SU-DHL-6 (cell line): ENCODE measurements at regions not wholly inside any gene's neighbourhood (a gene's known extent, or its start where the extent isn't known, plus 50 kb on each side); places are given as distances from the start of the nearest gene placed in this dataset.
"Not testable (repeated sequence)": the region's sequence is repeated elsewhere in the genome, so short reads cannot be mapped to it uniquely, and the experiment has no call there.

Experiments
- H2AFZ ChIP-seq: fragments of 200-600 bp; sonication (generic); 2 replicates; pipeline ENCODE4 v1.6.1; 2014; ENCODE audit warnings: low read depth, mild to moderate bottlenecking, moderate library complexity, mixed read lengths, antibody characterized with exemption, low read length; ENCODE audit not compliant: severe bottlenecking
- H3F3A ChIP-seq: fragments of 200-600 bp; shearing (Covaris generic); 2 replicates; pipeline ENCODE4 v1.6.0; 2016; ENCODE audit warnings: antibody characterized with exemption, mild to moderate bottlenecking; ENCODE audit not compliant: insufficient read depth
- H3K27ac ChIP-seq: fragments of 200-600 bp; sonication (generic); 2 replicates; pipeline ENCODE4 v1.5.1; 2016; ENCODE audit warnings: low read depth, mild to moderate bottlenecking, low read length, moderate library complexity, mixed read lengths
- H3K27me3 ChIP-seq: fragments of 200-600 bp; sonication (generic), shearing (Covaris generic); 2 replicates; pipeline ENCODE4 v1.6.0; 2014; ENCODE audit warnings: mild to moderate bottlenecking, low read length
- H3K36me3 ChIP-seq: fragments of 200-600 bp; sonication (generic); 2 replicates; pipeline ENCODE4 v1.6.1; 2014; ENCODE audit warnings: mild to moderate bottlenecking, low read length, mixed read lengths
- H3K4me2 ChIP-seq: fragments of 300-600, 200-600 bp; shearing (Covaris generic), sonication (generic); 2 replicates; pipeline ENCODE4 v1.6.0; 2014; ENCODE audit warnings: low read length, low read depth, mild to moderate bottlenecking; ENCODE audit not compliant: poor library complexity, severe bottlenecking
- H3K4me3 ChIP-seq: fragments of 200-600 bp; sonication (generic); 2 replicates; pipeline ENCODE4 v1.5.1; 2014; ENCODE audit warnings: antibody characterized with exemption, low read length, mild to moderate bottlenecking, mixed read lengths; ENCODE audit not compliant: insufficient read depth, poor library complexity, severe bottlenecking
- H3K79me2 ChIP-seq: fragments of 200-600 bp; sonication (generic); 2 replicates; pipeline ENCODE4 v1.6.1; 2014; ENCODE audit warnings: mild to moderate bottlenecking, low read length, moderate library complexity; ENCODE audit not compliant: insufficient read depth
- H3K9ac ChIP-seq: fragments of 200-600 bp; sonication (generic); 2 replicates; pipeline ENCODE4 v1.7.0; 2014; ENCODE audit warnings: mild to moderate bottlenecking, low read length
- H3K9me2 ChIP-seq: fragments of 200-600 bp; sonication (generic); replicated peaks from 2 replicates; pipeline ENCODE4 v1.6.1; 2014; ENCODE audit warnings: low read length; ENCODE audit not compliant: insufficient read depth
- H3K9me3 ChIP-seq: fragments of 200-600 bp; sonication (generic); 2 replicates; pipeline ENCODE4 v1.6.1; 2014; ENCODE audit warnings: low read length, mixed read lengths; ENCODE audit not compliant: insufficient read depth
- H4K20me1 ChIP-seq: fragments of 200-600 bp; sonication (generic); 2 replicates; pipeline ENCODE4 v1.6.1; 2014; ENCODE audit warnings: low read depth, mild to moderate bottlenecking, antibody characterized with exemption, low read length, moderate library complexity, mixed read lengths
- CTCF ChIP-seq: fragments of 200-600 bp; sonication (generic); IDR thresholded peaks from one replicate; pipeline ENCODE4 v1.5.1; 2017; ENCODE audit warnings: antibody characterized with exemption, mild to moderate bottlenecking, low read length, moderate library complexity; ENCODE audit not compliant: insufficient read depth, poor library complexity, severe bottlenecking
- EZH2phosphoT487 ChIP-seq: fragments of 200-600 bp; sonication (generic), shearing (Covaris generic); conservative IDR thresholded peaks from 2 replicates; pipeline ENCODE4 v1.6.1; 2018; ENCODE audit warnings: mild to moderate bottlenecking, antibody characterized with exemption, low read length, moderate library complexity, mixed read lengths

- no peaks in the 10 kb centered on the region for H3K79me2 ChIP-seq
- H3K4me2 ChIP-seq: no peak overlapping the region
- H4K20me1 ChIP-seq: no peaks in the 10 kb centered on the region
- H3K36me3 ChIP-seq: no peaks in the 10 kb centered on the region
- no peaks in the 10 kb centered on the region for H3K9me3 ChIP-seq
- H3K27ac ChIP-seq: no peak overlapping the region
- H3K27me3 ChIP-seq: no peaks in the 10 kb centered on the region
- H2AFZ ChIP-seq: no peak overlapping the region
- no peak overlapping the region for H3K4me3 ChIP-seq
- no peaks in the 10 kb centered on the region for H3K9me2 ChIP-seq
- H3K9ac ChIP-seq: no peak overlapping the region
- H3F3A ChIP-seq: no peaks in the 10 kb centered on the region
- TF ChIP-seq CTCF (no peak), EZH2phosphoT487 (no peak)
These were observed 222.6 kb upstream of the PPP1R3A start for GRCh38 chr7:114141415-114141814.

GRCh38 chr7:114140561-114140960, 221.8 kb upstream of the PPP1R3A start:
- Histone ChIP-seq H4K20me1 (no peaks in the 10 kb centered on the region), H3K9me3 (no peaks in the 10 kb centered on the region), H3K27ac (no peak overlapping the region), H3K79me2 (no peaks in the 10 kb centered on the region), H3K27me3 (no peaks in the 10 kb centered on the region), H3K9ac (no peak overlapping the region), H2AFZ (no peak overlapping the region), H3K9me2 (no peaks in the 10 kb centered on the region), H3K4me3 (no peak overlapping the region), H3F3A (no peaks in the 10 kb centered on the region), H3K36me3 (no peaks in the 10 kb centered on the region), H3K4me2 (no peak overlapping the region)
- TF ChIP-seq EZH2phosphoT487 (no peak), CTCF (no peak)

- not testable (repeated sequence) for H3K4me3 ChIP-seq, H3K9ac ChIP-seq, H4K20me1 ChIP-seq, H3K27ac ChIP-seq, H3F3A ChIP-seq, H3K9me2 ChIP-seq, H3K9me3 ChIP-seq, H3K79me2 ChIP-seq, H3K27me3 ChIP-seq, H2AFZ ChIP-seq, H3K36me3 ChIP-seq, H3K4me2 ChIP-seq
These were observed 220.9 kb upstream of the PPP1R3A start for GRCh38 chr7:114139690-114140089.

- Histone ChIP-seq H3K27ac (no peak overlapping the region), H3K9me2 (no peaks in the 10 kb centered on the region), H3K27me3 (no peaks in the 10 kb centered on the region), H3K79me2 (no peaks in the 10 kb centered on the region), H3K36me3 (no peaks in the 10 kb centered on the region), H4K20me1 (no peaks in the 10 kb centered on the region), H3K9me3 (no peaks in the 10 kb centered on the region), H2AFZ (no peak overlapping the region), H3K4me3 (no peak overlapping the region), H3K4me2 (no peak overlapping the region), H3K9ac (no peak overlapping the region), H3F3A (no peaks in the 10 kb centered on the region)
- TF ChIP-seq CTCF: no peak
- no peak for TF ChIP-seq EZH2phosphoT487
These were observed 219.8 kb upstream of the PPP1R3A start for GRCh38 chr7:114138587-114138986.
